ENCODE measurements at regions not wholly inside any gene's neighbourhood (a gene's known extent, or its start where the extent isn't known, plus 50 kb on each side); places are given as distances from the start of the nearest gene placed in this dataset.

DNA sequence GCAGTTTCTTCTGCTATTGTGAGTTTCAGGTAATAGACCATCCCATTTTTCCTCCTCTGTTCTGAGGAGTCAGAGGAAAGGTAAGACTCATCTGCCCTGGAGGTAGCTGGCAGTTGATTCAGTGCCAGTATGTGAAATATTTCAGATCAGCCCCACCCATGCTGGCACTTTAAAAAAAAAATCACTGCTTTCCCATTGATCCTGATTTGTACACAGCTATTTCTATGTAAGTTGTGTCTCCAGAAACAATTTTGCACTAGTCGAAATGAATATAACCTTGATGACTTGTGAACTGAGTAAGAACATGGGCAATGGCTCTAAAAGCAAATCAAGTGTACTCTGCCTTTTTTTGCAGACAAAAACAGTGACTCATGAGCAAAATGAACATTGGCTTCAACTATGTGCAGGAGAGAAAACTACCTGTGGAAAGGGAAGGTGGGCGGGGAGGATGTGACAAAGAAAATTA lies 82.0 kb upstream of the OR5AK2 start:
- Histone ChIP-seq H3K4me1 (ENCODE audit: control insufficient read depth, low read length) (no peaks in the 10 kb centered on the region), H3F3A (ENCODE audit: control insufficient read depth, insufficient read depth) (no peaks in the 10 kb centered on the region), H4K20me1 (ENCODE audit: control insufficient read depth, insufficient read depth, low read depth, low read length) (no peaks in the 10 kb centered on the region), H3K79me2 (ENCODE audit: control insufficient read depth, low read length) (no peaks in the 10 kb centered on the region), H3K36me3 (ENCODE audit: control insufficient read depth, low read length) (no peaks in the 10 kb centered on the region), H3K4me3 (ENCODE audit: low read length) (no peak overlapping the region), H3K27me3 (ENCODE audit: control insufficient read depth, low read length) (no peaks in the 10 kb centered on the region; the same call in 1 of the 2 replicates), H3K27ac (ENCODE audit: low read depth, low read length) (no peak overlapping the region), H3K4me2 (ENCODE audit: low read length) (no peak overlapping the region), H3K9me3 (ENCODE audit: control insufficient read depth, insufficient read depth, low read length) (no peaks in the 10 kb centered on the region; the same call in 1 of the 2 replicates), H3K9me2 (replicated peaks; ENCODE audit: control insufficient read depth, low read length) (no peaks in the 10 kb centered on the region)
- TF ChIP-seq, protein P1, sequence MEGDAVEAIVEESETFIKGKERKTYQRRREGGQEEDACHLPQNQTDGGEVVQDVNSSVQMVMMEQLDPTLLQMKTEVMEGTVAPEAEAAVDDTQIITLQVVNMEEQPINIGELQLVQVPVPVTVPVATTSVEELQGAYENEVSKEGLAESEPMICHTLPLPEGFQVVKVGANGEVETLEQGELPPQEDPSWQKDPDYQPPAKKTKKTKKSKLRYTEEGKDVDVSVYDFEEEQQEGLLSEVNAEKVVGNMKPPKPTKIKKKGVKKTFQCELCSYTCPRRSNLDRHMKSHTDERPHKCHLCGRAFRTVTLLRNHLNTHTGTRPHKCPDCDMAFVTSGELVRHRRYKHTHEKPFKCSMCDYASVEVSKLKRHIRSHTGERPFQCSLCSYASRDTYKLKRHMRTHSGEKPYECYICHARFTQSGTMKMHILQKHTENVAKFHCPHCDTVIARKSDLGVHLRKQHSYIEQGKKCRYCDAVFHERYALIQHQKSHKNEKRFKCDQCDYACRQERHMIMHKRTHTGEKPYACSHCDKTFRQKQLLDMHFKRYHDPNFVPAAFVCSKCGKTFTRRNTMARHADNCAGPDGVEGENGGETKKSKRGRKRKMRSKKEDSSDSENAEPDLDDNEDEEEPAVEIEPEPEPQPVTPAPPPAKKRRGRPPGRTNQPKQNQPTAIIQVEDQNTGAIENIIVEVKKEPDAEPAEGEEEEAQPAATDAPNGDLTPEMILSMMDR (IDR thresholded peaks at IDR 0.05; ENCODE audit: low read depth, low read length, poor library complexity, severe bottlenecking) = no peak
- TF ChIP-seq EZH2phosphoT487 (IDR thresholded peaks at IDR 0.05; ENCODE audit: borderline replicate concordance, low read length) = no peak

DNA sequence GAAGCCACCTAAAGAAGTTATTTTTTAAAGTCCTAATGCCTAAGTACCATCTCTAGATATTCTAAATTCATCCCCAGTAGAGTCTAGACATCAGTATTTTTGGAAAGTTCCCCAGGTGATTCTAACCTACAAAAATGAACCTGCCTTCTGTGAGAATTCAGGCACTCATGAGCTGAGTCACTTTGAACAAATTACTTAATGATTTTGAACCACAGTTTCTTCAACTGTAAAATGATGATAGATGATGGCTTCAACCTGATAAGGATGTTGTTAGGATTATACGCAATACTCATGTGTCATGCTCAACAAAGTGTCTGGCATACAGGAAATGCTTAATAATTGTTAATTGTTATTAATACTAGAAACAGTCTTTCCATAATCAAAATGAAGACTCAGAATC lies 82.8 kb upstream of the OR5AK2 start:
- Histone ChIP-seq H3F3A (ENCODE audit: control insufficient read depth, insufficient read depth) (no peaks in the 10 kb centered on the region), H3K27ac (ENCODE audit: low read depth, low read length) (no peak overlapping the region), H3K4me1 (ENCODE audit: control insufficient read depth, low read length) (no peaks in the 10 kb centered on the region), H3K27me3 (ENCODE audit: control insufficient read depth, low read length) (no peaks in the 10 kb centered on the region; the same call in 1 of the 2 replicates), H3K9me2 (replicated peaks; ENCODE audit: control insufficient read depth, low read length) (no peaks in the 10 kb centered on the region), H3K79me2 (ENCODE audit: control insufficient read depth, low read length) (no peaks in the 10 kb centered on the region), H3K4me3 (ENCODE audit: low read length) (no peak overlapping the region), H3K9me3 (ENCODE audit: control insufficient read depth, insufficient read depth, low read length) (no peaks in the 10 kb centered on the region), H3K36me3 (ENCODE audit: control insufficient read depth, low read length) (no peaks in the 10 kb centered on the region), H3K4me2 (ENCODE audit: low read length) (no peak overlapping the region), H4K20me1 (ENCODE audit: control insufficient read depth, insufficient read depth, low read depth, low read length) (no peaks in the 10 kb centered on the region)
- TF ChIP-seq, protein P1 (IDR thresholded peaks at IDR 0.05; ENCODE audit: low read depth, low read length, poor library complexity, severe bottlenecking) = no peak
- TF ChIP-seq EZH2phosphoT487 (IDR thresholded peaks at IDR 0.05; ENCODE audit: borderline replicate concordance, low read length) = no peak

DNA sequence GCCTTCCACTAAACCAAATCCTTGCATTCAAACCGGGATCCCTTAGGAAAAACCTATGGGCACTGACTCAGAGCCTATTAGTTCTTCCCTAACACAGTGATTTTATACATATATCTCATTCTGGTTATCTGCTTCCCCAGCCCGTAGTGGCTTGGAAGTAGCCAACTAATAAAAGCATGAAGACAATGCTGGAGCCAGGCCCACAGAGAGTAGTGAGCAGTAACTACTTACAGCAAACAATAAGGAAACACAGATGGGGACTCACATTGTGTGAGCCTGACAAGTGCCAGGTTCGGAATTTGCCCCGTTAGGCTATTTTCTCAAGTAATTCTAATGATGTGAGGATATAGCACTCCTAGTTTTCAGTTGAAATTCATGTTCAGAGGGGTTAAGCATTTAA lies 83.3 kb upstream of the OR5AK2 start:
- no peaks in the 10 kb centered on the region for H3K4me1 ChIP-seq (ENCODE audit: control insufficient read depth, low read length)
- H4K20me1 ChIP-seq (ENCODE audit: control insufficient read depth, insufficient read depth, low read depth, low read length) = no peaks in the 10 kb centered on the region
- H3K27ac ChIP-seq (ENCODE audit: low read depth, low read length) = no peak overlapping the region
- no peaks in the 10 kb centered on the region for H3K9me2 ChIP-seq (replicated peaks; ENCODE audit: control insufficient read depth, low read length)
- no peaks in the 10 kb centered on the region for H3K36me3 ChIP-seq (ENCODE audit: control insufficient read depth, low read length)
- no peaks in the 10 kb centered on the region for H3K79me2 ChIP-seq (ENCODE audit: control insufficient read depth, low read length)
- no peak overlapping the region for H3K4me3 ChIP-seq (ENCODE audit: low read length)
- no peaks in the 10 kb centered on the region for H3K9me3 ChIP-seq (ENCODE audit: control insufficient read depth, insufficient read depth, low read length)
- H3K4me2 ChIP-seq (ENCODE audit: low read length) = no peak overlapping the region
- TF ChIP-seq, protein P1 (IDR thresholded peaks at IDR 0.05; ENCODE audit: low read depth, low read length, poor library complexity, severe bottlenecking) = no peak
- no peak for TF ChIP-seq EZH2phosphoT487 (IDR thresholded peaks at IDR 0.05; ENCODE audit: borderline replicate concordance, low read length)
- no peaks in the 10 kb centered on the region for H3F3A ChIP-seq (ENCODE audit: control insufficient read depth, insufficient read depth)
- H3K27me3 ChIP-seq (ENCODE audit: control insufficient read depth, low read length) = no peaks in the 10 kb centered on the region; the same call in 1 of the 2 replicates
